PFSK-1 (cell line): ENCODE measurements at regions not wholly inside any gene's neighbourhood (a gene's known extent, or its start where the extent isn't known, plus 50 kb on each side); places are given as distances from the start of the nearest gene placed in this dataset.

Source experiments
- POLR2AphosphoS5 ChIP-seq: IDR thresholded peaks from 2 replicates; pipeline ENCODE4 v1.6.1; 2012; ENCODE audit warnings: low read depth, mild to moderate bottlenecking, control low read depth, low read length, moderate library complexity
- TF ChIP-seq, protein P1 (sequence below), 2 experiments: IDR thresholded peaks; 2 replicates each; pipeline versions ENCODE4 v1.6.1 to v1.8.0; 2011 to 2012; ENCODE audit warnings: low read depth in 2 of 2, low read length in 2 of 2, control low read depth in 1 of 2, inconsistent platforms in 1 of 2, mild to moderate bottlenecking in 1 of 2, moderate library complexity in 1 of 2; ENCODE audit not compliant: insufficient read depth in 1 of 2

- no peak for TF ChIP-seq POLR2AphosphoS5
- TF ChIP-seq, protein P1, sequence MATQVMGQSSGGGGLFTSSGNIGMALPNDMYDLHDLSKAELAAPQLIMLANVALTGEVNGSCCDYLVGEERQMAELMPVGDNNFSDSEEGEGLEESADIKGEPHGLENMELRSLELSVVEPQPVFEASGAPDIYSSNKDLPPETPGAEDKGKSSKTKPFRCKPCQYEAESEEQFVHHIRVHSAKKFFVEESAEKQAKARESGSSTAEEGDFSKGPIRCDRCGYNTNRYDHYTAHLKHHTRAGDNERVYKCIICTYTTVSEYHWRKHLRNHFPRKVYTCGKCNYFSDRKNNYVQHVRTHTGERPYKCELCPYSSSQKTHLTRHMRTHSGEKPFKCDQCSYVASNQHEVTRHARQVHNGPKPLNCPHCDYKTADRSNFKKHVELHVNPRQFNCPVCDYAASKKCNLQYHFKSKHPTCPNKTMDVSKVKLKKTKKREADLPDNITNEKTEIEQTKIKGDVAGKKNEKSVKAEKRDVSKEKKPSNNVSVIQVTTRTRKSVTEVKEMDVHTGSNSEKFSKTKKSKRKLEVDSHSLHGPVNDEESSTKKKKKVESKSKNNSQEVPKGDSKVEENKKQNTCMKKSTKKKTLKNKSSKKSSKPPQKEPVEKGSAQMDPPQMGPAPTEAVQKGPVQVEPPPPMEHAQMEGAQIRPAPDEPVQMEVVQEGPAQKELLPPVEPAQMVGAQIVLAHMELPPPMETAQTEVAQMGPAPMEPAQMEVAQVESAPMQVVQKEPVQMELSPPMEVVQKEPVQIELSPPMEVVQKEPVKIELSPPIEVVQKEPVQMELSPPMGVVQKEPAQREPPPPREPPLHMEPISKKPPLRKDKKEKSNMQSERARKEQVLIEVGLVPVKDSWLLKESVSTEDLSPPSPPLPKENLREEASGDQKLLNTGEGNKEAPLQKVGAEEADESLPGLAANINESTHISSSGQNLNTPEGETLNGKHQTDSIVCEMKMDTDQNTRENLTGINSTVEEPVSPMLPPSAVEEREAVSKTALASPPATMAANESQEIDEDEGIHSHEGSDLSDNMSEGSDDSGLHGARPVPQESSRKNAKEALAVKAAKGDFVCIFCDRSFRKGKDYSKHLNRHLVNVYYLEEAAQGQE (IDR thresholded peaks at IDR 0.05; ENCODE audit: insufficient read depth in 1 of 2, low read depth in 2 of 2, low read length in 2 of 2) = peak in 1 of 2 experiments; percentile 74; a peak in 2 of 4 replicates
Observed at GRCh38 chr12:68406134-68406576, 74.0 kb upstream of the MDM1 start.
